GM23338 (cell line): ENCODE measurements at regions not wholly inside any gene's neighbourhood (a gene's known extent, or its start where the extent isn't known, plus 50 kb on each side); places are given as distances from the start of the nearest gene placed in this dataset.

Source experiments
- ATAC-seq: fragments of 200-7000 bp; cut with Tn5 transposase; 3 replicates; pipeline ENCODE4 v1.9.1; 2020
- DNase-seq: peaks from one replicate; pipeline ENCODE4 v3.0.0-alpha.2; 2015; ENCODE audit warnings: low spot score
- H2AFZ ChIP-seq: fragments of 200-600 bp; sonication (generic); 2 replicates; pipeline ENCODE4 v1.8.0; 2016; ENCODE audit warnings: antibody characterized with exemption, mild to moderate bottlenecking, moderate library complexity
- H3F3A ChIP-seq: fragments of 200-600 bp; sonication (generic); replicated peaks from 2 replicates; pipeline ENCODE4 v1.8.0; 2017; ENCODE audit warnings: antibody characterized with exemption, mixed run types, low read depth
- H3K27ac ChIP-seq: fragments of 200-600 bp; sonication (generic); 2 replicates; pipeline ENCODE4 v1.6.1; 2016; ENCODE audit warnings: low read depth
- H3K27me3 ChIP-seq: fragments of 200-600 bp; sonication (generic); 2 replicates; pipeline ENCODE4 v1.8.0; 2016; ENCODE audit warnings: mild to moderate bottlenecking, mixed run types, moderate library complexity; ENCODE audit not compliant: insufficient read depth
- H3K36me3 ChIP-seq: fragments of 200-600 bp; sonication (generic); 2 replicates; pipeline ENCODE4 v1.8.0; 2016; ENCODE audit warnings: mild to moderate bottlenecking; ENCODE audit not compliant: insufficient read depth
- H3K4me1 ChIP-seq: fragments of 200-600 bp; sonication (generic); 2 replicates; pipeline ENCODE4 v1.8.0; 2016; ENCODE audit warnings: mild to moderate bottlenecking, moderate library complexity; ENCODE audit not compliant: insufficient read depth
- H3K4me2 ChIP-seq: fragments of 200-600 bp; sonication (generic); 2 replicates; pipeline ENCODE4 v1.7.1; 2017; ENCODE audit warnings: mixed run types
- H3K4me3 ChIP-seq: fragments of 200-600 bp; sonication (generic); 2 replicates; pipeline ENCODE4 v1.6.1; 2016; ENCODE audit warnings: mixed run types
- H3K79me2 ChIP-seq: fragments of 200-600 bp; sonication (generic); replicated peaks from 2 replicates; pipeline ENCODE4 v1.8.0; 2017; ENCODE audit warnings: mild to moderate bottlenecking; ENCODE audit not compliant: insufficient read depth
- H3K9me2 ChIP-seq: fragments of 200-600 bp; sonication (generic); 2 replicates; pipeline ENCODE4 v1.8.0; 2017; ENCODE audit not compliant: insufficient read depth
- H4K20me1 ChIP-seq: fragments of 200-600 bp; sonication (generic); replicated peaks from 2 replicates; pipeline ENCODE4 v1.8.0; 2017; ENCODE audit warnings: mild to moderate bottlenecking; ENCODE audit not compliant: insufficient read depth
- H3K27ac Mint-ChIP-seq: 2 replicates; pipeline ENCODE4 v1.8.0; 2020; ENCODE audit warnings: inconsistent platforms, mild to moderate bottlenecking, moderate library complexity, mixed read lengths
- H3K27me3 Mint-ChIP-seq: 3 replicates; pipeline ENCODE4 v1.8.0; 2022; ENCODE audit warnings: low read depth, mild to moderate bottlenecking, moderate library complexity, mixed read lengths, inconsistent platforms; ENCODE audit not compliant: insufficient read depth, poor library complexity
- H3K36me3 Mint-ChIP-seq: 3 replicates; pipeline ENCODE4 v1.8.0; 2021; ENCODE audit warnings: low read depth, mild to moderate bottlenecking, inconsistent platforms, moderate library complexity, mixed read lengths
- H3K4me1 Mint-ChIP-seq: 3 replicates; pipeline ENCODE4 v1.8.0; 2020; ENCODE audit warnings: mild to moderate bottlenecking, inconsistent platforms, mixed read lengths
- H3K4me3 Mint-ChIP-seq: 3 replicates; pipeline ENCODE4 v1.8.0; 2021; ENCODE audit warnings: moderate library complexity, mild to moderate bottlenecking, inconsistent platforms, mixed read lengths
- H3K9me3 Mint-ChIP-seq: 3 replicates; pipeline ENCODE4 v1.8.0; 2020; ENCODE audit warnings: moderate library complexity, mild to moderate bottlenecking, inconsistent platforms, mixed read lengths
- CREB1 ChIP-seq: fragments of 250-450 bp; sonication (Bioruptor Pico); IDR thresholded peaks from 2 replicates; pipeline ENCODE4 v1.5.0; 2020; ENCODE audit warnings: low read depth, mild to moderate bottlenecking, moderate library complexity
- EZH2 ChIP-seq: fragments of 200-600 bp; sonication (generic); IDR thresholded peaks from one replicate; pipeline ENCODE4 v1.8.0; 2017; ENCODE audit warnings: antibody characterized with exemption, mild to moderate bottlenecking, low read depth; ENCODE audit not compliant: unreplicated experiment
- EZH2phosphoT487 ChIP-seq: fragments of 200-600 bp; sonication (generic); IDR thresholded peaks from one replicate; pipeline ENCODE4 v1.8.1; 2018; ENCODE audit warnings: antibody characterized with exemption; ENCODE audit not compliant: unreplicated experiment
- JUNB ChIP-seq: IDR thresholded peaks from one replicate; pipeline ENCODE4 v1.6.1; 2016; ENCODE audit warnings: antibody characterized with exemption; ENCODE audit not compliant: unreplicated experiment
- NANOG ChIP-seq: IDR thresholded peaks from 2 replicates; pipeline ENCODE4 v1.6.1; 2016; ENCODE audit warnings: antibody characterized with exemption, borderline replicate concordance
- ZNF114 ChIP-seq: fragments of 250-450 bp; sonication (Bioruptor Pico); IDR thresholded peaks from 2 replicates; pipeline ENCODE4 v1.5.0; 2020; ENCODE audit warnings: mild to moderate bottlenecking, moderate library complexity
- TF ChIP-seq, protein P1 (sequence below): IDR thresholded peaks from 2 replicates; pipeline ENCODE4 v1.6.1; 2016; ENCODE audit warnings: antibody characterized with exemption
- TF ChIP-seq, protein P2 (sequence below): fragments of 250-450 bp; sonication (Bioruptor Pico); IDR thresholded peaks from 2 replicates; pipeline ENCODE4 v1.5.0; 2020; ENCODE audit warnings: mild to moderate bottlenecking, moderate library complexity
- TF ChIP-seq, protein P3 (sequence below): IDR thresholded peaks from one replicate; pipeline ENCODE4 v1.6.1; 2018; ENCODE audit warnings: antibody characterized with exemption; ENCODE audit not compliant: unreplicated experiment

DNA sequence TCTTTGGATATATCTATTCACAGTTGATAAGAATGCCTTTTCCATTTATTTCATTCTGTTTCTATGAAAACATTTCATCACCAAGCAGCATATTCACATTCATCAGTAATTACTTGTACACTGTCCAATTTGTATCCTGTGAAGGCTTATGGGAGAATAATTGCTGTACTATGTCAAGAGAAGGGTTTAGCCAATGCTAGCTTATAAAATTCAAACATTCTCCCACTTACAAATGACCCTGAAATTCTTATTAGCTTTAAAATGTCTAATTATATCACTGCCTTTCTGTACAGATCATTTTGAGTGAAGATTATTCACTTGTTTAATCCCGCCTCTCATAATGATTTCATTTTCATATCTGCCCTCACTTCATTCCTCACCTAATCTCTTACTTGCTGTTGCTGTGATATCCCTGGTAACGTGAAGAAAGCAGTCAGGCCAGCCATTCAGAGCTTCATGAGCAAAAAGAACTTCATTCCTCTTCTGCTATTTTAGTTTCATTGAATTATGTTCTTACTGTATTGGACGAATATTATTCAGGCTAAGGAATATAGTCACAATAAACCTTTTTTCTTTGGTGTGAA is 778.7 kb downstream of the OLFM4 start:
- no peaks in the 10 kb centered on the region for H3K9me2 ChIP-seq
- H3K4me3 Mint-ChIP-seq = no peak overlapping the region
- DNase-seq = no peak
- H3K27ac ChIP-seq = no peak overlapping the region
- H3F3A ChIP-seq = no peaks in the 10 kb centered on the region
- ATAC-seq = no peak
- no peaks in the 10 kb centered on the region for H3K79me2 ChIP-seq
- no peaks in the 10 kb centered on the region for H3K27me3 ChIP-seq
- H3K36me3 Mint-ChIP-seq = no peaks in the 10 kb centered on the region
- H3K9me3 Mint-ChIP-seq = no peaks in the 10 kb centered on the region
- no peaks in the 10 kb centered on the region for H3K36me3 ChIP-seq
- H3K4me2 ChIP-seq = no peak overlapping the region
- no peak overlapping the region for H3K4me3 ChIP-seq
- no peak overlapping the region for H2AFZ ChIP-seq
- H3K4me1 ChIP-seq = 0 out of 2 replicates have a peak, but pooled peaks cover 6% of the 10 kb centered on the region
- no peaks in the 10 kb centered on the region for H4K20me1 ChIP-seq
- no peaks in the 10 kb centered on the region; the same call in 2 of the 3 replicates for H3K4me1 Mint-ChIP-seq
- TF ChIP-seq, protein P1, sequence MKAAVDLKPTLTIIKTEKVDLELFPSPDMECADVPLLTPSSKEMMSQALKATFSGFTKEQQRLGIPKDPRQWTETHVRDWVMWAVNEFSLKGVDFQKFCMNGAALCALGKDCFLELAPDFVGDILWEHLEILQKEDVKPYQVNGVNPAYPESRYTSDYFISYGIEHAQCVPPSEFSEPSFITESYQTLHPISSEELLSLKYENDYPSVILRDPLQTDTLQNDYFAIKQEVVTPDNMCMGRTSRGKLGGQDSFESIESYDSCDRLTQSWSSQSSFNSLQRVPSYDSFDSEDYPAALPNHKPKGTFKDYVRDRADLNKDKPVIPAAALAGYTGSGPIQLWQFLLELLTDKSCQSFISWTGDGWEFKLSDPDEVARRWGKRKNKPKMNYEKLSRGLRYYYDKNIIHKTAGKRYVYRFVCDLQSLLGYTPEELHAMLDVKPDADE = no peak
- H3K27me3 Mint-ChIP-seq = no peaks in the 10 kb centered on the region
- H3K27ac Mint-ChIP-seq = no peak overlapping the region

DNA sequence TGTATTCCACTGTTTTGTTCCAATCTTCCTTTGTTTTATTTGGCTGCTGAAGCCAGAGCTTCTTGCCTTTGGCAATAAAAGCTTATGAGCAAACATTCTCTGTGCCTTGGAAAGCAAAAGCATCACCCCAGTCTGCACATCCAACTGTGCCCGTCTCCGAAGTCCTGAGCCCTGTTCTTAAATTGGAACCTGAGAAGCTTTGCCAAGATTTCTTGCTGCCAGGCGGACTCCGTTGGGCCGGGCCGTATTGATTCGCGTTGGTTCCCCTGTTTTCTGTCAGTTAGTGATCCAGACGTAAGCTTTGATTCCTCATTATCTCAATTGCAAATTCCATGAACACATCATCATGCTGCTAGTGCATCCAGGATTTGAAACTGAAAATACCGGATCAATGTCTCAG is 793.0 kb downstream of the OLFM4 start:
- Histone ChIP-seq H3F3A (no peaks in the 10 kb centered on the region), H3K4me1 (no peaks in the 10 kb centered on the region), H3K4me2 (no peak overlapping the region), H3K36me3 (no peaks in the 10 kb centered on the region), H4K20me1 (no peaks in the 10 kb centered on the region), H3K4me3 (no peak overlapping the region), H3K27ac (no peak overlapping the region), H2AFZ (peak overlapping the region; percentile 64; the same call in 1 of the 2 replicates), H3K27me3 (no peaks in the 10 kb centered on the region), H3K9me2 (no peaks in the 10 kb centered on the region), H3K79me2 (no peaks in the 10 kb centered on the region)
- ATAC-seq (no peak), DNase-seq (no peak)
- Mint-ChIP-seq H3K27me3 (no peaks in the 10 kb centered on the region), H3K27ac (no peak overlapping the region), H3K4me1 (no peaks in the 10 kb centered on the region), H3K4me3 (no peak overlapping the region), H3K36me3 (no peaks in the 10 kb centered on the region), H3K9me3 (no peaks in the 10 kb centered on the region)
- TF ChIP-seq, protein P2, sequence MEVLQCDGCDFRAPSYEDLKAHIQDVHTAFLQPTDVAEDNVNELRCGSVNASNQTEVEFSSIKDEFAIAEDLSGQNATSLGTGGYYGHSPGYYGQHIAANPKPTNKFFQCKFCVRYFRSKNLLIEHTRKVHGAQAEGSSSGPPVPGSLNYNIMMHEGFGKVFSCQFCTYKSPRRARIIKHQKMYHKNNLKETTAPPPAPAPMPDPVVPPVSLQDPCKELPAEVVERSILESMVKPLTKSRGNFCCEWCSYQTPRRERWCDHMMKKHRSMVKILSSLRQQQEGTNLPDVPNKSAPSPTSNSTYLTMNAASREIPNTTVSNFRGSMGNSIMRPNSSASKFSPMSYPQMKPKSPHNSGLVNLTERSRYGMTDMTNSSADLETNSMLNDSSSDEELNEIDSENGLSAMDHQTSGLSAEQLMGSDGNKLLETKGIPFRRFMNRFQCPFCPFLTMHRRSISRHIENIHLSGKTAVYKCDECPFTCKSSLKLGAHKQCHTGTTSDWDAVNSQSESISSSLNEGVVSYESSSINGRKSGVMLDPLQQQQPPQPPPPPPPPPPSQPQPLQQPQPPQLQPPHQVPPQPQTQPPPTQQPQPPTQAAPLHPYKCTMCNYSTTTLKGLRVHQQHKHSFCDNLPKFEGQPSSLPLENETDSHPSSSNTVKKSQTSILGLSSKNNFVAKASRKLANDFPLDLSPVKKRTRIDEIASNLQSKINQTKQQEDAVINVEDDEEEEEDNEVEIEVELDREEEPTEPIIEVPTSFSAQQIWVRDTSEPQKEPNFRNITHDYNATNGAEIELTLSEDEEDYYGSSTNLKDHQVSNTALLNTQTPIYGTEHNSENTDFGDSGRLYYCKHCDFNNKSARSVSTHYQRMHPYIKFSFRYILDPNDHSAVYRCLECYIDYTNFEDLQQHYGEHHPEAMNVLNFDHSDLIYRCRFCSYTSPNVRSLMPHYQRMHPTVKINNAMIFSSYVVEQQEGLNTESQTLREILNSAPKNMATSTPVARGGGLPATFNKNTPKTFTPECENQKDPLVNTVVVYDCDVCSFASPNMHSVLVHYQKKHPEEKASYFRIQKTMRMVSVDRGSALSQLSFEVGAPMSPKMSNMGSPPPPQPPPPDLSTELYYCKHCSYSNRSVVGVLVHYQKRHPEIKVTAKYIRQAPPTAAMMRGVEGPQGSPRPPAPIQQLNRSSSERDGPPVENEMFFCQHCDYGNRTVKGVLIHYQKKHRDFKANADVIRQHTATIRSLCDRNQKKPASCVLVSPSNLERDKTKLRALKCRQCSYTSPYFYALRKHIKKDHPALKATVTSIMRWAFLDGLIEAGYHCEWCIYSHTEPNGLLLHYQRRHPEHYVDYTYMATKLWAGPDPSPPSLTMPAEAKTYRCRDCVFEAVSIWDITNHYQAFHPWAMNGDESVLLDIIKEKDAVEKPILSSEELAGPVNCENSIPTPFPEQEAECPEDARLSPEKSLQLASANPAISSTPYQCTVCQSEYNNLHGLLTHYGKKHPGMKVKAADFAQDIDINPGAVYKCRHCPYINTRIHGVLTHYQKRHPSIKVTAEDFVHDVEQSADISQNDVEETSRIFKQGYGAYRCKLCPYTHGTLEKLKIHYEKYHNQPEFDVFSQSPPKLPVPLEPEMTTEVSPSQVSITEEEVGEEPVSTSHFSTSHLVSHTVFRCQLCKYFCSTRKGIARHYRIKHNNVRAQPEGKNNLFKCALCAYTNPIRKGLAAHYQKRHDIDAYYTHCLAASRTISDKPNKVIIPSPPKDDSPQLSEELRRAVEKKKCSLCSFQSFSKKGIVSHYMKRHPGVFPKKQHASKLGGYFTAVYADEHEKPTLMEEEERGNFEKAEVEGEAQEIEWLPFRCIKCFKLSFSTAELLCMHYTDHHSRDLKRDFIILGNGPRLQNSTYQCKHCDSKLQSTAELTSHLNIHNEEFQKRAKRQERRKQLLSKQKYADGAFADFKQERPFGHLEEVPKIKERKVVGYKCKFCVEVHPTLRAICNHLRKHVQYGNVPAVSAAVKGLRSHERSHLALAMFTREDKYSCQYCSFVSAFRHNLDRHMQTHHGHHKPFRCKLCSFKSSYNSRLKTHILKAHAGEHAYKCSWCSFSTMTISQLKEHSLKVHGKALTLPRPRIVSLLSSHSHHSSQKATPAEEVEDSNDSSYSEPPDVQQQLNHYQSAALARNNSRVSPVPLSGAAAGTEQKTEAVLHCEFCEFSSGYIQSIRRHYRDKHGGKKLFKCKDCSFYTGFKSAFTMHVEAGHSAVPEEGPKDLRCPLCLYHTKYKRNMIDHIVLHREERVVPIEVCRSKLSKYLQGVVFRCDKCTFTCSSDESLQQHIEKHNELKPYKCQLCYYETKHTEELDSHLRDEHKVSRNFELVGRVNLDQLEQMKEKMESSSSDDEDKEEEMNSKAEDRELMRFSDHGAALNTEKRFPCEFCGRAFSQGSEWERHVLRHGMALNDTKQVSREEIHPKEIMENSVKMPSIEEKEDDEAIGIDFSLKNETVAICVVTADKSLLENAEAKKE (CRISPR knock-in tag) = no peak
- TF ChIP-seq NANOG (no peak), EZH2 (no peak), ZNF114 (CRISPR knock-in tag) (no peak), JUNB (no peak), EZH2phosphoT487 (no peak), CREB1 (CRISPR knock-in tag) (no peak)
- TF ChIP-seq, protein P3, sequence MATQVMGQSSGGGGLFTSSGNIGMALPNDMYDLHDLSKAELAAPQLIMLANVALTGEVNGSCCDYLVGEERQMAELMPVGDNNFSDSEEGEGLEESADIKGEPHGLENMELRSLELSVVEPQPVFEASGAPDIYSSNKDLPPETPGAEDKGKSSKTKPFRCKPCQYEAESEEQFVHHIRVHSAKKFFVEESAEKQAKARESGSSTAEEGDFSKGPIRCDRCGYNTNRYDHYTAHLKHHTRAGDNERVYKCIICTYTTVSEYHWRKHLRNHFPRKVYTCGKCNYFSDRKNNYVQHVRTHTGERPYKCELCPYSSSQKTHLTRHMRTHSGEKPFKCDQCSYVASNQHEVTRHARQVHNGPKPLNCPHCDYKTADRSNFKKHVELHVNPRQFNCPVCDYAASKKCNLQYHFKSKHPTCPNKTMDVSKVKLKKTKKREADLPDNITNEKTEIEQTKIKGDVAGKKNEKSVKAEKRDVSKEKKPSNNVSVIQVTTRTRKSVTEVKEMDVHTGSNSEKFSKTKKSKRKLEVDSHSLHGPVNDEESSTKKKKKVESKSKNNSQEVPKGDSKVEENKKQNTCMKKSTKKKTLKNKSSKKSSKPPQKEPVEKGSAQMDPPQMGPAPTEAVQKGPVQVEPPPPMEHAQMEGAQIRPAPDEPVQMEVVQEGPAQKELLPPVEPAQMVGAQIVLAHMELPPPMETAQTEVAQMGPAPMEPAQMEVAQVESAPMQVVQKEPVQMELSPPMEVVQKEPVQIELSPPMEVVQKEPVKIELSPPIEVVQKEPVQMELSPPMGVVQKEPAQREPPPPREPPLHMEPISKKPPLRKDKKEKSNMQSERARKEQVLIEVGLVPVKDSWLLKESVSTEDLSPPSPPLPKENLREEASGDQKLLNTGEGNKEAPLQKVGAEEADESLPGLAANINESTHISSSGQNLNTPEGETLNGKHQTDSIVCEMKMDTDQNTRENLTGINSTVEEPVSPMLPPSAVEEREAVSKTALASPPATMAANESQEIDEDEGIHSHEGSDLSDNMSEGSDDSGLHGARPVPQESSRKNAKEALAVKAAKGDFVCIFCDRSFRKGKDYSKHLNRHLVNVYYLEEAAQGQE = no peak
